Esophagus muscularis mucosa (tissue), 3 donors: ENCODE measurements at regions not wholly inside any gene's neighbourhood (a gene's known extent, or its start where the extent isn't known, plus 50 kb on each side); places are given as distances from the start of the nearest gene placed in this dataset.

Source experiments
- POLR2A ChIP-seq: fragments of 450-650 bp; IDR thresholded peaks from one replicate; pipeline ENCODE4 v1.6.1; 2017; ENCODE audit warnings: antibody characterized with exemption, moderate library complexity, mild to moderate bottlenecking, low read depth
- POLR2AphosphoS5 ChIP-seq, 2 donors: sonication (generic); formaldehyde crosslinking; IDR thresholded peaks; one replicate each; pipeline ENCODE4 v1.6.1; 2017; ENCODE audit warnings: antibody characterized with exemption in 2 of 2
- TF ChIP-seq, protein P1 (sequence below), 3 experiments: fragments of 200-600 bp in 2 of 3; fragments of 450-650 bp in 1 of 3; sonication (generic) in 2 of 3; IDR thresholded peaks; one replicate each; pipeline ENCODE4 v1.5.1; 2017 to 2019; ENCODE audit warnings: antibody characterized with exemption in 3 of 3, mild to moderate bottlenecking in 2 of 3, moderate library complexity in 1 of 3

DNA sequence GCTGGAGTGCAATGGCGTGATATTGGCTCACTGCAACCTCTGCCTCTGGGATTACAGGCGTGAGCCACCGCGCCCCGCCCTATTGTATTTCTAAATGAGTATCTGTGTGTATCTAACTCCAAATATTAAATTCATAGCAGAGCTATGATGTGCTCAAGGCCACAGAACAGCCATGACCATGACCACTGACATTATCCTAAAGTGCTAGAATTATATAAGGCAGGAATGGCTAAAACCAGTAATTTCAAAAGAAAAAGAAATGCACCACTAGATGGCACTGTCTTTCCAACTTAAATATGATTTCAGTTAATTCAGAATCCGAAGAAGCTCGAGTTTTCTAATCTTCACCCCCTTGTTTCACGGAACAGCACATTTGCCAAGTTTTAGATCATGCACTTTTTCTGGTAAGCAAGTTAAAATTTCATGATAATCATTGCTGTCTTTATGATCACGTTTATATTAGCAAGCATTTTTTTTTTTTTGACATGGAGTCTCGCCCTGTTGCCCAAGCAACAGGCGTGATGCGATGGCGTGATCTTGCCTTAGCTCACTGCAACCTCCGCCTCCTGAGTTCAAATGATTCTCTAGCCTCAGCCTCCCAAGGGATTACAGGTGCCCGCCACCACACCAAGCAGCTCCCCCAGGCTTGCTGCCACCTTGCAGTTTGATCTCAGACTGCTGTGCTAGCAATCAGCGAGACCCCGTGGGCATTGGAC, 65.3 kb downstream of the OR13A1 start:
- TF ChIP-seq POLR2AphosphoS5 (IDR thresholded peaks at IDR 0.05) = no peak
- TF ChIP-seq POLR2A = no peak
- TF ChIP-seq, protein P1, sequence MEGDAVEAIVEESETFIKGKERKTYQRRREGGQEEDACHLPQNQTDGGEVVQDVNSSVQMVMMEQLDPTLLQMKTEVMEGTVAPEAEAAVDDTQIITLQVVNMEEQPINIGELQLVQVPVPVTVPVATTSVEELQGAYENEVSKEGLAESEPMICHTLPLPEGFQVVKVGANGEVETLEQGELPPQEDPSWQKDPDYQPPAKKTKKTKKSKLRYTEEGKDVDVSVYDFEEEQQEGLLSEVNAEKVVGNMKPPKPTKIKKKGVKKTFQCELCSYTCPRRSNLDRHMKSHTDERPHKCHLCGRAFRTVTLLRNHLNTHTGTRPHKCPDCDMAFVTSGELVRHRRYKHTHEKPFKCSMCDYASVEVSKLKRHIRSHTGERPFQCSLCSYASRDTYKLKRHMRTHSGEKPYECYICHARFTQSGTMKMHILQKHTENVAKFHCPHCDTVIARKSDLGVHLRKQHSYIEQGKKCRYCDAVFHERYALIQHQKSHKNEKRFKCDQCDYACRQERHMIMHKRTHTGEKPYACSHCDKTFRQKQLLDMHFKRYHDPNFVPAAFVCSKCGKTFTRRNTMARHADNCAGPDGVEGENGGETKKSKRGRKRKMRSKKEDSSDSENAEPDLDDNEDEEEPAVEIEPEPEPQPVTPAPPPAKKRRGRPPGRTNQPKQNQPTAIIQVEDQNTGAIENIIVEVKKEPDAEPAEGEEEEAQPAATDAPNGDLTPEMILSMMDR (IDR thresholded peaks at IDR 0.05) = peak; percentile 56 to 63 (median 63)
